WTC11 (cell line): ENCODE measurements at regions not wholly inside any gene's neighbourhood (a gene's known extent, or its start where the extent isn't known, plus 50 kb on each side); places are given as distances from the start of the nearest gene placed in this dataset.

Source experiments
- CREB1 ChIP-seq: sonication (generic); formaldehyde crosslinking; IDR thresholded peaks from 2 replicates; pipeline ENCODE4 v1.8.0; 2023; ENCODE audit warnings: mild to moderate bottlenecking, missing genetic modification reagents
- ETV6 ChIP-seq: sonication (generic); formaldehyde crosslinking; IDR thresholded peaks from 2 replicates; pipeline ENCODE4 v1.8.1; 2022; ENCODE audit warnings: mild to moderate bottlenecking, missing genetic modification reagents
- NR3C1 ChIP-seq: sonication (generic); formaldehyde crosslinking; conservative IDR thresholded peaks from 2 replicates; pipeline ENCODE4 v1.8.1; 2023; ENCODE audit warnings: low read depth, mild to moderate bottlenecking, missing genetic modification reagents
- TF ChIP-seq, protein P1 (sequence below): fragments of 200-600 bp; IDR thresholded peaks from 2 replicates; pipeline ENCODE4 v1.8.0; 2022; ENCODE audit warnings: antibody characterized with exemption

GRCh38 chr6:62737792-62738191, 451.8 kb upstream of the KHDRBS2 start:
- TF ChIP-seq CREB1 (CRISPR knock-in tag): no peak
- TF ChIP-seq, protein P1, sequence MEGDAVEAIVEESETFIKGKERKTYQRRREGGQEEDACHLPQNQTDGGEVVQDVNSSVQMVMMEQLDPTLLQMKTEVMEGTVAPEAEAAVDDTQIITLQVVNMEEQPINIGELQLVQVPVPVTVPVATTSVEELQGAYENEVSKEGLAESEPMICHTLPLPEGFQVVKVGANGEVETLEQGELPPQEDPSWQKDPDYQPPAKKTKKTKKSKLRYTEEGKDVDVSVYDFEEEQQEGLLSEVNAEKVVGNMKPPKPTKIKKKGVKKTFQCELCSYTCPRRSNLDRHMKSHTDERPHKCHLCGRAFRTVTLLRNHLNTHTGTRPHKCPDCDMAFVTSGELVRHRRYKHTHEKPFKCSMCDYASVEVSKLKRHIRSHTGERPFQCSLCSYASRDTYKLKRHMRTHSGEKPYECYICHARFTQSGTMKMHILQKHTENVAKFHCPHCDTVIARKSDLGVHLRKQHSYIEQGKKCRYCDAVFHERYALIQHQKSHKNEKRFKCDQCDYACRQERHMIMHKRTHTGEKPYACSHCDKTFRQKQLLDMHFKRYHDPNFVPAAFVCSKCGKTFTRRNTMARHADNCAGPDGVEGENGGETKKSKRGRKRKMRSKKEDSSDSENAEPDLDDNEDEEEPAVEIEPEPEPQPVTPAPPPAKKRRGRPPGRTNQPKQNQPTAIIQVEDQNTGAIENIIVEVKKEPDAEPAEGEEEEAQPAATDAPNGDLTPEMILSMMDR: no peak
- TF ChIP-seq ETV6 (CRISPR knock-in tag): no peak
- TF ChIP-seq NR3C1: no peak
